Activated B cell treated with CpG ODN at 0.5 μM for 24 hours (primary cell): ENCODE measurements at regions not wholly inside any gene's neighbourhood (a gene's known extent, or its start where the extent isn't known, plus 50 kb on each side); places are given as distances from the start of the nearest gene placed in this dataset.
"Not testable (repeated sequence)": the region's sequence is repeated elsewhere in the genome, so short reads cannot be mapped to it uniquely, and the experiment has no call there.

Experiments
- ATAC-seq: fragments of 200-7000 bp; cut with Tn5 transposase; one replicate; pipeline ENCODE4 v1.10.0; 2021; ENCODE audit warnings: low read depth, mild to moderate bottlenecking, moderate library complexity
- CTCF ChIA-PET: fragments of 350-600 bp; sonication (Branson Sonifier 250); formaldehyde crosslinking; loops from one replicate; lab custom pipeline; 2021; ENCODE audit warnings: antibody characterized with exemption; lab: Charles Lee
- POLR2A ChIA-PET: fragments of 350-600 bp; sonication (Branson Sonifier 250); formaldehyde crosslinking; loops from one replicate; lab custom pipeline; 2021; ENCODE audit warnings: antibody characterized with exemption; lab: Charles Lee
- DNase-seq: peaks from one replicate; pipeline ENCODE4 v3.0.0; 2022
- H3K27ac Mint-ChIP-seq: one replicate; pipeline ENCODE4 v1.8.0; 2020; ENCODE audit warnings: mixed read lengths
- H3K27me3 Mint-ChIP-seq: one replicate; pipeline ENCODE4 v1.8.0; 2021; ENCODE audit warnings: mixed read lengths
- H3K36me3 Mint-ChIP-seq: one replicate; pipeline ENCODE4 v1.8.0; 2021; ENCODE audit warnings: low read depth, mixed read lengths
- H3K4me1 Mint-ChIP-seq: one replicate; pipeline ENCODE4 v1.8.0; 2021; ENCODE audit warnings: mixed read lengths
- H3K4me3 Mint-ChIP-seq: one replicate; pipeline ENCODE4 v1.8.0; 2020; ENCODE audit warnings: mild to moderate bottlenecking, mixed read lengths
- H3K9me3 Mint-ChIP-seq: one replicate; pipeline ENCODE4 v1.8.0; 2020; ENCODE audit warnings: mixed read lengths
- CTCF ChIP-seq: fragments of 200-600 bp; IDR thresholded peaks from one replicate; pipeline ENCODE4 v1.8.0; 2022; ENCODE audit warnings: antibody characterized with exemption, mild to moderate bottlenecking
- intact Hi-C: fragments of 100-400 bp; cut with micrococcal nuclease; formaldehyde crosslinking; loops from one replicate; pipeline ENCODE4 v1.15.1; 2024

- ChIA-PET CTCF (no interaction called here), POLR2A (no interaction called here)
- no peak overlapping the region for H3K27ac Mint-ChIP-seq
- no peaks in the 10 kb centered on the region for H3K36me3 Mint-ChIP-seq
- DNase-seq (no peak), ATAC-seq (no peak)
- no peak overlapping the region for H3K4me3 Mint-ChIP-seq
- no peaks in the 10 kb centered on the region for H3K27me3 Mint-ChIP-seq
- intact Hi-C loops, result no loop called here
- no peak for TF ChIP-seq CTCF
- peaks cover 6% of the 10 kb centered on the region for H3K9me3 Mint-ChIP-seq
- no peaks in the 10 kb centered on the region for H3K4me1 Mint-ChIP-seq
Measured at GRCh38 chr9:106032978-106033377, 338.6 kb downstream of the TMEM38B start.

GRCh38 chr9:106035806-106036205, 341.5 kb downstream of the TMEM38B start:
- no peak overlapping the region for H3K4me3 Mint-ChIP-seq
- no peak overlapping the region for H3K27ac Mint-ChIP-seq

DNA sequence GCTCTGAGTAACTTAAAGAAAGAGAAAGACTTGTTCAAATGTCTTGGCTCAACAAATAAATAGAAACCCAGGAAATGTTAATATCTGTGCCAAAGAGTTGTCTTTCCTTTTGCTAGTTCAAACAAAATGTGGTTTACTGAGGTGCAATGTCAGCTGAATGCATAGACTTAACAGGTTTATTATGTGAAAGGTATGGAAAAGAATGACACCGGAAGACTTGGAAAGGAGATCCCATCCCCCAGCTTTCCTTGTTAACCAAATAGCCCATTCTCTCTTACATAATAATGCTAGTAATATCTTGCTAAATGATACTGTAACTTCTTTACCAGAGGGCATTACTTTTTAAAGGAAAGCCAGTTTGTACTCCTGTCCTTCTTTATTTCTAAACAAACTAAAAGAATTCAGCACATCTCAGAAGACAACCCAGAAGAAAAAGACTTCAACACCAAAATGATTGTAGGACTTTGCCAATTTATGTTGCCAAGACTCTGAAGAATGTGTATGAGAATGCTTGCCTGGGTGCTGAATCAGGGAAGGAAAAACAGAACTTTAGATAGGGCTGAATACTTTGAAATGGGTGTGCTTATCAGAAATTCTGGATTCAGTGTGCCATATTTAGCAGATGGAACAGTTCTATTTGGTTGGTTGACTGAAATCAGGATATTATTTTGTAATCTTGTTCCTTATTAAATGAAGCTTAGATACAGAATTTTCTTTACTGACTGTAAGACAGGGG, 344.1 kb downstream of the TMEM38B start:
- no peak overlapping the region for H3K4me3 Mint-ChIP-seq
- H3K9me3 Mint-ChIP-seq, result no peaks in the 10 kb centered on the region
- ChIA-PET POLR2A (no interaction called here), CTCF (no interaction called here)
- H3K27me3 Mint-ChIP-seq, result no peaks in the 10 kb centered on the region
- no peaks in the 10 kb centered on the region for H3K4me1 Mint-ChIP-seq
- no peaks in the 10 kb centered on the region for H3K36me3 Mint-ChIP-seq
- no peak overlapping the region for H3K27ac Mint-ChIP-seq
- no peak for TF ChIP-seq CTCF
- intact Hi-C loops, result no loop called here
- DNase-seq (no peak), ATAC-seq (no peak)

More at GRCh38 chr9:106035806-106036205, 341.5 kb downstream of the TMEM38B start:
- ATAC-seq (no peak), DNase-seq (no peak)
- no peaks in the 10 kb centered on the region for H3K4me1 Mint-ChIP-seq
- ChIA-PET CTCF (no interaction called here), POLR2A (no interaction called here)
- H3K27me3 Mint-ChIP-seq, result no peaks in the 10 kb centered on the region
- intact Hi-C loops, result no loop called here
- H3K9me3 Mint-ChIP-seq, result peaks cover under 1% of the 10 kb centered on the region
- no peak for TF ChIP-seq CTCF
- no peaks in the 10 kb centered on the region for H3K36me3 Mint-ChIP-seq

GRCh38 chr9:106039151-106039935, 345.0 kb downstream of the TMEM38B start:
- Mint-ChIP-seq H3K9me3 (no peaks in the 10 kb centered on the region), H3K27ac (no peak overlapping the region), H3K36me3 (no peaks in the 10 kb centered on the region), H3K4me3 (no peak overlapping the region), H3K27me3 (no peaks in the 10 kb centered on the region), H3K4me1 (no peaks in the 10 kb centered on the region)
- intact Hi-C loops, result no loop called here
- ATAC-seq (no peak), DNase-seq (no peak)
- ChIA-PET CTCF (no interaction called here), POLR2A (no interaction called here)
- no peak for TF ChIP-seq CTCF

GRCh38 chr9:106041920-106042319, 347.6 kb downstream of the TMEM38B start:
- H3K9me3 Mint-ChIP-seq, DNase-seq, intact Hi-C loops, H3K36me3 Mint-ChIP-seq, H3K27me3 Mint-ChIP-seq, H3K4me1 Mint-ChIP-seq, ATAC-seq, CTCF ChIA-PET, H3K4me3 Mint-ChIP-seq, POLR2A ChIA-PET, H3K27ac Mint-ChIP-seq: not testable (repeated sequence)
